ENCODE measurements at regions not wholly inside any gene's neighbourhood (a gene's known extent, or its start where the extent isn't known, plus 50 kb on each side); places are given as distances from the start of the nearest gene placed in this dataset.

- H3K27ac ChIP-seq (ENCODE audit: low read length), result no peak overlapping the region
- H3K4me3 ChIP-seq (ENCODE audit: low read length), result no peak overlapping the region
- H2AFZ ChIP-seq (ENCODE audit: low read length), result no peak overlapping the region
- H3K79me2 ChIP-seq (ENCODE audit: low read length), result no peaks in the 10 kb centered on the region
- TF ChIP-seq EZH2phosphoT487 (IDR thresholded peaks at IDR 0.05; ENCODE audit: low read length) (no peak), CTCF (IDR thresholded peaks at IDR 0.05; ENCODE audit: low read length) (no peak), EZH2 (optimal IDR thresholded peaks at IDR 0.05; ENCODE audit: low read depth, low read length) (no peak)
- no peak for DNase-seq
- H3K4me2 ChIP-seq (ENCODE audit: low read depth, low read length), result no peak overlapping the region
- H3K9me3 ChIP-seq (replicated peaks; ENCODE audit: insufficient read depth, low read length), result no peaks in the 10 kb centered on the region
- no peaks in the 10 kb centered on the region for H3K27me3 ChIP-seq (replicated peaks; ENCODE audit: insufficient read depth, low read length)
- H3F3A ChIP-seq (ENCODE audit: insufficient read depth, low read length), result no peaks in the 10 kb centered on the region
- no peaks in the 10 kb centered on the region for H4K20me1 ChIP-seq (ENCODE audit: insufficient read depth, low read length)
- no peaks in the 10 kb centered on the region for H3K9me2 ChIP-seq (replicated peaks; ENCODE audit: insufficient read depth, low read length)
- H3K9ac ChIP-seq (ENCODE audit: low read length), result no peak overlapping the region
- H3K36me3 ChIP-seq (replicated peaks; ENCODE audit: insufficient read depth, low read length), result no peaks in the 10 kb centered on the region
- no peaks in the 10 kb centered on the region for H3K4me1 ChIP-seq (ENCODE audit: low read length)
Observed at GRCh38 chr3:188949456-188949855, 222.3 kb upstream of the TPRG1 start.

GRCh38 chr3:188949996-188950395 is 221.8 kb upstream of the TPRG1 start:
- H3K4me1 ChIP-seq (ENCODE audit: low read length), result no peaks in the 10 kb centered on the region
- H3K79me2 ChIP-seq (ENCODE audit: low read length), result no peaks in the 10 kb centered on the region
- H3K9me2 ChIP-seq (replicated peaks; ENCODE audit: insufficient read depth, low read length), result no peaks in the 10 kb centered on the region
- H3K9me3 ChIP-seq (replicated peaks; ENCODE audit: insufficient read depth, low read length), result no peaks in the 10 kb centered on the region
- H3K4me2 ChIP-seq (ENCODE audit: low read depth, low read length), result no peak overlapping the region
- H3K36me3 ChIP-seq (replicated peaks; ENCODE audit: insufficient read depth, low read length), result no peaks in the 10 kb centered on the region
- H3K4me3 ChIP-seq (ENCODE audit: low read length), result no peak overlapping the region
- H3K27ac ChIP-seq (ENCODE audit: low read length), result no peak overlapping the region
- H4K20me1 ChIP-seq (ENCODE audit: insufficient read depth, low read length), result no peaks in the 10 kb centered on the region
- TF ChIP-seq EZH2phosphoT487 (IDR thresholded peaks at IDR 0.05; ENCODE audit: low read length) (no peak), CTCF (IDR thresholded peaks at IDR 0.05; ENCODE audit: low read length) (no peak), EZH2 (optimal IDR thresholded peaks at IDR 0.05; ENCODE audit: low read depth, low read length) (no peak)
- H2AFZ ChIP-seq (ENCODE audit: low read length), result no peak overlapping the region
- no peaks in the 10 kb centered on the region for H3F3A ChIP-seq (ENCODE audit: insufficient read depth, low read length)
- no peaks in the 10 kb centered on the region for H3K27me3 ChIP-seq (replicated peaks; ENCODE audit: insufficient read depth, low read length)
- no peak overlapping the region for H3K9ac ChIP-seq (ENCODE audit: low read length)
- DNase-seq, result no peak

GRCh38 chr3:188950832-188951489 is 220.8 kb upstream of the TPRG1 start:
- Histone ChIP-seq H2AFZ (ENCODE audit: low read length) (no peak overlapping the region), H3K9me3 (replicated peaks; ENCODE audit: insufficient read depth, low read length) (no peaks in the 10 kb centered on the region), H3K36me3 (replicated peaks; ENCODE audit: insufficient read depth, low read length) (no peaks in the 10 kb centered on the region), H3K27ac (ENCODE audit: low read length) (no peak overlapping the region), H3K79me2 (ENCODE audit: low read length) (no peaks in the 10 kb centered on the region), H3K4me3 (ENCODE audit: low read length) (no peak overlapping the region), H3K9me2 (replicated peaks; ENCODE audit: insufficient read depth, low read length) (no peaks in the 10 kb centered on the region), H3K27me3 (replicated peaks; ENCODE audit: insufficient read depth, low read length) (no peaks in the 10 kb centered on the region), H3F3A (ENCODE audit: insufficient read depth, low read length) (no peaks in the 10 kb centered on the region), H3K9ac (ENCODE audit: low read length) (no peak overlapping the region), H4K20me1 (ENCODE audit: insufficient read depth, low read length) (no peaks in the 10 kb centered on the region), H3K4me2 (ENCODE audit: low read depth, low read length) (no peak overlapping the region), H3K4me1 (ENCODE audit: low read length) (no peaks in the 10 kb centered on the region)
- no peak for DNase-seq
- TF ChIP-seq EZH2phosphoT487 (IDR thresholded peaks at IDR 0.05; ENCODE audit: low read length) (no peak), CTCF (IDR thresholded peaks at IDR 0.05; ENCODE audit: low read length) (no peak), EZH2 (optimal IDR thresholded peaks at IDR 0.05; ENCODE audit: low read depth, low read length) (no peak)
